ENCODE measurements at regions not wholly inside any gene's neighbourhood (a gene's known extent, or its start where the extent isn't known, plus 50 kb on each side); places are given as distances from the start of the nearest gene placed in this dataset.

- H3K79me2 ChIP-seq (ENCODE audit: insufficient read depth, low read length), result no peaks in the 10 kb centered on the region
- ATAC-seq (no peak), DNase-seq (ENCODE audit: low read depth, low spot score) (no peak)
- BruUV-seq (replicated peaks), result no TSS peak
- H3K27me3 ChIP-seq (ENCODE audit: insufficient read depth, low read length), result no peaks in the 10 kb centered on the region
- no peak overlapping the region for H3K4me2 ChIP-seq (ENCODE audit: low read length)
- H3K4me3 ChIP-seq (replicated peaks in 1 of 2; ENCODE audit: low read depth in 1 of 2, low read length in 2 of 2), result no peak overlapping the region
- ChIA-PET CTCF (no interaction called here), RAD21 (ENCODE audit: low non-redundant PET in 1 of 2, low total read pairs in 2 of 2, uncharacterized antibody in 2 of 2, unreplicated experiment in 2 of 2) (no interaction called here), POLR2A (no interaction called here)
- no peaks in the 10 kb centered on the region for H3K9me2 ChIP-seq (ENCODE audit: insufficient read depth)
- no peaks in the 10 kb centered on the region for H3K36me3 ChIP-seq (ENCODE audit: control insufficient read depth in 1 of 2, insufficient read depth in 2 of 2, low read length in 2 of 2)
- no peaks in the 10 kb centered on the region for H3K9me3 ChIP-seq (ENCODE audit: control insufficient read depth in 1 of 2, insufficient read depth in 1 of 2, low read depth in 1 of 2, low read length in 2 of 2)
- TF ChIP-seq, protein P1, sequence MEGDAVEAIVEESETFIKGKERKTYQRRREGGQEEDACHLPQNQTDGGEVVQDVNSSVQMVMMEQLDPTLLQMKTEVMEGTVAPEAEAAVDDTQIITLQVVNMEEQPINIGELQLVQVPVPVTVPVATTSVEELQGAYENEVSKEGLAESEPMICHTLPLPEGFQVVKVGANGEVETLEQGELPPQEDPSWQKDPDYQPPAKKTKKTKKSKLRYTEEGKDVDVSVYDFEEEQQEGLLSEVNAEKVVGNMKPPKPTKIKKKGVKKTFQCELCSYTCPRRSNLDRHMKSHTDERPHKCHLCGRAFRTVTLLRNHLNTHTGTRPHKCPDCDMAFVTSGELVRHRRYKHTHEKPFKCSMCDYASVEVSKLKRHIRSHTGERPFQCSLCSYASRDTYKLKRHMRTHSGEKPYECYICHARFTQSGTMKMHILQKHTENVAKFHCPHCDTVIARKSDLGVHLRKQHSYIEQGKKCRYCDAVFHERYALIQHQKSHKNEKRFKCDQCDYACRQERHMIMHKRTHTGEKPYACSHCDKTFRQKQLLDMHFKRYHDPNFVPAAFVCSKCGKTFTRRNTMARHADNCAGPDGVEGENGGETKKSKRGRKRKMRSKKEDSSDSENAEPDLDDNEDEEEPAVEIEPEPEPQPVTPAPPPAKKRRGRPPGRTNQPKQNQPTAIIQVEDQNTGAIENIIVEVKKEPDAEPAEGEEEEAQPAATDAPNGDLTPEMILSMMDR (IDR thresholded peaks at IDR 0.05 in 2 of 3, conservative IDR thresholded peaks at IDR 0.05 in 1 of 3; ENCODE audit: borderline replicate concordance in 1 of 3, insufficient read depth in 1 of 3, low read depth in 2 of 3, low read length in 2 of 3), result no peak
- TF ChIP-seq FOSL1 (IDR thresholded peaks at IDR 0.05; ENCODE audit: low read depth) (no peak), ELF1 (IDR thresholded peaks at IDR 0.05; ENCODE audit: borderline replicate concordance, low read depth) (no peak), SRF (IDR thresholded peaks at IDR 0.05; ENCODE audit: low read depth) (no peak), CEBPB (IDR thresholded peaks at IDR 0.05; ENCODE audit: low read depth) (no peak), SP1 (IDR thresholded peaks at IDR 0.05; ENCODE audit: low read depth) (no peak), POLR2A (IDR thresholded peaks at IDR 0.05; ENCODE audit: borderline replicate concordance, extremely low read depth, insufficient read depth, insufficient read length) (no peak), ZNF274 (IDR thresholded peaks at IDR 0.05; ENCODE audit: low read depth, low read length) (no peak), POLR2AphosphoS5 (IDR thresholded peaks at IDR 0.05; ENCODE audit: low read depth, low read length) (no peak), TCF7L2 (IDR thresholded peaks at IDR 0.05; ENCODE audit: borderline replicate concordance, extremely low read depth, insufficient read depth, insufficient read length) (no peak), RAD21 (IDR thresholded peaks at IDR 0.05; ENCODE audit: low read depth) (no peak), CBX3 (IDR thresholded peaks at IDR 0.05; ENCODE audit: low read depth) (no peak), ZFX (IDR thresholded peaks at IDR 0.05) (no peak), ATF3 (IDR thresholded peaks at IDR 0.05) (no peak), YY1 (IDR thresholded peaks at IDR 0.05; ENCODE audit: extremely low read depth, insufficient replicate concordance, low read depth, low read length) (no peak), EGR1 (IDR thresholded peaks at IDR 0.05; ENCODE audit: low read depth) (no peak), EZH2 (IDR thresholded peaks at IDR 0.05) (no peak)
- TF ChIP-seq, protein P2, sequence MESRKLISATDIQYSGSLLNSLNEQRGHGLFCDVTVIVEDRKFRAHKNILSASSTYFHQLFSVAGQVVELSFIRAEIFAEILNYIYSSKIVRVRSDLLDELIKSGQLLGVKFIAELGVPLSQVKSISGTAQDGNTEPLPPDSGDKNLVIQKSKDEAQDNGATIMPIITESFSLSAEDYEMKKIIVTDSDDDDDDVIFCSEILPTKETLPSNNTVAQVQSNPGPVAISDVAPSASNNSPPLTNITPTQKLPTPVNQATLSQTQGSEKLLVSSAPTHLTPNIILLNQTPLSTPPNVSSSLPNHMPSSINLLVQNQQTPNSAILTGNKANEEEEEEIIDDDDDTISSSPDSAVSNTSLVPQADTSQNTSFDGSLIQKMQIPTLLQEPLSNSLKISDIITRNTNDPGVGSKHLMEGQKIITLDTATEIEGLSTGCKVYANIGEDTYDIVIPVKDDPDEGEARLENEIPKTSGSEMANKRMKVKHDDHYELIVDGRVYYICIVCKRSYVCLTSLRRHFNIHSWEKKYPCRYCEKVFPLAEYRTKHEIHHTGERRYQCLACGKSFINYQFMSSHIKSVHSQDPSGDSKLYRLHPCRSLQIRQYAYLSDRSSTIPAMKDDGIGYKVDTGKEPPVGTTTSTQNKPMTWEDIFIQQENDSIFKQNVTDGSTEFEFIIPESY (IDR thresholded peaks at IDR 0.05; ENCODE audit: extremely low read depth, insufficient replicate concordance, low read length), result no peak
- TF ChIP-seq, protein P3, sequence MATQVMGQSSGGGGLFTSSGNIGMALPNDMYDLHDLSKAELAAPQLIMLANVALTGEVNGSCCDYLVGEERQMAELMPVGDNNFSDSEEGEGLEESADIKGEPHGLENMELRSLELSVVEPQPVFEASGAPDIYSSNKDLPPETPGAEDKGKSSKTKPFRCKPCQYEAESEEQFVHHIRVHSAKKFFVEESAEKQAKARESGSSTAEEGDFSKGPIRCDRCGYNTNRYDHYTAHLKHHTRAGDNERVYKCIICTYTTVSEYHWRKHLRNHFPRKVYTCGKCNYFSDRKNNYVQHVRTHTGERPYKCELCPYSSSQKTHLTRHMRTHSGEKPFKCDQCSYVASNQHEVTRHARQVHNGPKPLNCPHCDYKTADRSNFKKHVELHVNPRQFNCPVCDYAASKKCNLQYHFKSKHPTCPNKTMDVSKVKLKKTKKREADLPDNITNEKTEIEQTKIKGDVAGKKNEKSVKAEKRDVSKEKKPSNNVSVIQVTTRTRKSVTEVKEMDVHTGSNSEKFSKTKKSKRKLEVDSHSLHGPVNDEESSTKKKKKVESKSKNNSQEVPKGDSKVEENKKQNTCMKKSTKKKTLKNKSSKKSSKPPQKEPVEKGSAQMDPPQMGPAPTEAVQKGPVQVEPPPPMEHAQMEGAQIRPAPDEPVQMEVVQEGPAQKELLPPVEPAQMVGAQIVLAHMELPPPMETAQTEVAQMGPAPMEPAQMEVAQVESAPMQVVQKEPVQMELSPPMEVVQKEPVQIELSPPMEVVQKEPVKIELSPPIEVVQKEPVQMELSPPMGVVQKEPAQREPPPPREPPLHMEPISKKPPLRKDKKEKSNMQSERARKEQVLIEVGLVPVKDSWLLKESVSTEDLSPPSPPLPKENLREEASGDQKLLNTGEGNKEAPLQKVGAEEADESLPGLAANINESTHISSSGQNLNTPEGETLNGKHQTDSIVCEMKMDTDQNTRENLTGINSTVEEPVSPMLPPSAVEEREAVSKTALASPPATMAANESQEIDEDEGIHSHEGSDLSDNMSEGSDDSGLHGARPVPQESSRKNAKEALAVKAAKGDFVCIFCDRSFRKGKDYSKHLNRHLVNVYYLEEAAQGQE (IDR thresholded peaks at IDR 0.05; ENCODE audit: low read depth), result no peak
- TF ChIP-seq, protein P4, sequence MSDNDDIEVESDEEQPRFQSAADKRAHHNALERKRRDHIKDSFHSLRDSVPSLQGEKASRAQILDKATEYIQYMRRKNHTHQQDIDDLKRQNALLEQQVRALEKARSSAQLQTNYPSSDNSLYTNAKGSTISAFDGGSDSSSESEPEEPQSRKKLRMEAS (IDR thresholded peaks at IDR 0.05), result no peak
- no peaks in the 10 kb centered on the region for H3K4me1 ChIP-seq (ENCODE audit: control insufficient read depth in 1 of 2, insufficient read depth in 2 of 2, low read length in 2 of 2)
- intact Hi-C loops (cut with micrococcal nuclease), result no loop called here
- H3K9ac ChIP-seq (ENCODE audit: low read length), result no peak overlapping the region
- H4K20me1 ChIP-seq (ENCODE audit: insufficient read depth), result no peaks in the 10 kb centered on the region
- H3K27ac ChIP-seq (ENCODE audit: low read depth, low read length), result no peak overlapping the region
- H2AFZ ChIP-seq (ENCODE audit: low read depth, low read length, poor library complexity, severe bottlenecking), result no peak overlapping the region
These were observed 163.3 kb downstream of the ARRDC4 start for GRCh38 chr15:98123834-98124233.
